ENCODE measurements at regions not wholly inside any gene's neighbourhood (a gene's known extent, or its start where the extent isn't known, plus 50 kb on each side); places are given as distances from the start of the nearest gene placed in this dataset.

DNA sequence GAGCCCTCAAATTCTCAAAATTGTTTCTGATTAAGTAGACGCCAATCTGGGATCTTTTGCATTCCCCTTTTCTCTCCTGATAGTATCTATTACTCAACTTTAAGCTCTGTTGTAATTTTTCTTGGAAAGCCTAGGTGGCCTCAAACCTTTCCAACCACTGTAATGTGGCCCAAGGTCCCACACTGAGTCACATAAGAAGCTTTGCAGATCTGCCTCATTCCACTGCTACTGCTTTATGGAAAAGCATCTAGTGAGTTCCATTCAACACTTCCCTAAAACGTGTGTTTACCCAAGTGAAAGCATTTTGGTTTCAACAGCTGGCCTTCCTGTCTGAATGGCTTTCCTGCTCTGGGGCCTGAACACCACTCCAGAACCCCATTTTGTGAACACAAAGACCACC, 493.6 kb upstream of the SPHKAP start:
- Histone ChIP-seq H3K9ac (ENCODE audit: low read depth in 1 of 2, low read length in 2 of 2) (no peak overlapping the region), H3K36me3 (ENCODE audit: control insufficient read depth in 4 of 4, insufficient read depth in 3 of 4, low read depth in 1 of 4, low read length in 3 of 4) (no peaks in the 10 kb centered on the region), H3K4me1 (ENCODE audit: control insufficient read depth in 4 of 4, insufficient read depth in 4 of 4, low read length in 3 of 4) (no peaks in the 10 kb centered on the region), H3K4me3 (ENCODE audit: low read depth in 1 of 3, low read length in 3 of 3) (no peak overlapping the region), H3K9me3 (ENCODE audit: control insufficient read depth in 4 of 4, low read length in 3 of 4) (no peaks in the 10 kb centered on the region), H3K27ac (ENCODE audit: low read depth in 1 of 2, low read length in 2 of 2) (no peak overlapping the region), H3K27me3 (ENCODE audit: control insufficient read depth in 4 of 4, insufficient read depth in 4 of 4, low read length in 3 of 4) (no peaks in the 10 kb centered on the region)
- no peak for DNase-seq (ENCODE audit: low spot score)
- TF ChIP-seq YY1 (IDR thresholded peaks at IDR 0.05) (no peak), FOXA1 (IDR thresholded peaks at IDR 0.05) (no peak), JUND (IDR thresholded peaks at IDR 0.05) (peak in 1 of 2 donors; percentile 22), SP1 (IDR thresholded peaks at IDR 0.05) (no peak), FOXA2 (IDR thresholded peaks at IDR 0.05) (no peak), RAD21 (IDR thresholded peaks at IDR 0.05) (peak in 1 of 2 donors; percentile 4), RXRA (IDR thresholded peaks at IDR 0.05) (no peak)
- TF ChIP-seq, protein P1, sequence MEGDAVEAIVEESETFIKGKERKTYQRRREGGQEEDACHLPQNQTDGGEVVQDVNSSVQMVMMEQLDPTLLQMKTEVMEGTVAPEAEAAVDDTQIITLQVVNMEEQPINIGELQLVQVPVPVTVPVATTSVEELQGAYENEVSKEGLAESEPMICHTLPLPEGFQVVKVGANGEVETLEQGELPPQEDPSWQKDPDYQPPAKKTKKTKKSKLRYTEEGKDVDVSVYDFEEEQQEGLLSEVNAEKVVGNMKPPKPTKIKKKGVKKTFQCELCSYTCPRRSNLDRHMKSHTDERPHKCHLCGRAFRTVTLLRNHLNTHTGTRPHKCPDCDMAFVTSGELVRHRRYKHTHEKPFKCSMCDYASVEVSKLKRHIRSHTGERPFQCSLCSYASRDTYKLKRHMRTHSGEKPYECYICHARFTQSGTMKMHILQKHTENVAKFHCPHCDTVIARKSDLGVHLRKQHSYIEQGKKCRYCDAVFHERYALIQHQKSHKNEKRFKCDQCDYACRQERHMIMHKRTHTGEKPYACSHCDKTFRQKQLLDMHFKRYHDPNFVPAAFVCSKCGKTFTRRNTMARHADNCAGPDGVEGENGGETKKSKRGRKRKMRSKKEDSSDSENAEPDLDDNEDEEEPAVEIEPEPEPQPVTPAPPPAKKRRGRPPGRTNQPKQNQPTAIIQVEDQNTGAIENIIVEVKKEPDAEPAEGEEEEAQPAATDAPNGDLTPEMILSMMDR (IDR thresholded peaks at IDR 0.05; ENCODE audit: low read depth, low read length, missing input control) = no peak
- WGBS = 52% methylated on average over 2 of the region's 2 CpGs

DNA sequence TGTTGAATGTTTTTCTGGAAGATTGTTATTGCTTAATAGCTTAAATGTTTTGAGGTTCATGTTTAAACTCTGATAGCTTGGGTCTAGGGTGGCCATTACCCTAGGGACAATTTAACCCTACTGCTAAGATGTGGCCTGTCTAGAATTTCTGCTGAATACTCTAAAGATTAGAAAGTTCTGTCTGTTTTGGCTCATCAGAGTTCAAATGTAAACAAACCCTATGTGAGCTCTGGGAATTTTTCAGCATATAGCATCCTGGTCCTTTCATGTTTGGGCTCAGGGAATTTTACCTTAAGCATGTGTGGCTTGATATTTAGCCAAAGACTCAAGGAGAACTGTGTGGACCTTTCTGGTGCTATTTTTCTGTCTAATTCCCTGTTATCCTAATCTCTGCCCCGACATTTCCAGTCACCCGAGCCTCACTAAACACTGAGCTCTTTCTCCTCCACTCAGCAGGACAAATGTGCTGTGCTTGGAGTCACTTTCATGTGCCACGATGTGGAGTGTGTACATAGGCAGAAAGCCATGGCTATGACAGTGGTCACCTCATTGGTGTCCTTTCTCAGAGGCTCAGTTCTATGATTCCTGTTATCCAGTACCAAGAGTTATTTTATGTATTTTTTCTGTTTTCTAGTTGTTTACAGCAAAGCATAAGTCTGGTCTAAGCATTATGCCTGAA, 492.5 kb upstream of the SPHKAP start:
- TF ChIP-seq HNF4A (conservative IDR thresholded peaks at IDR 0.05) = no peak
- no peak for TF ChIP-seq FOXA2 (IDR thresholded peaks at IDR 0.05)
- no peak for TF ChIP-seq RXRA (IDR thresholded peaks at IDR 0.05)
- TF ChIP-seq EGR1 (IDR thresholded peaks at IDR 0.05; ENCODE audit: low read depth in 2 of 2) = no peak
- TF ChIP-seq GABPA (IDR thresholded peaks at IDR 0.05 in 1 of 2, conservative IDR thresholded peaks at IDR 0.05 in 1 of 2) = no peak
- TF ChIP-seq, protein P2, sequence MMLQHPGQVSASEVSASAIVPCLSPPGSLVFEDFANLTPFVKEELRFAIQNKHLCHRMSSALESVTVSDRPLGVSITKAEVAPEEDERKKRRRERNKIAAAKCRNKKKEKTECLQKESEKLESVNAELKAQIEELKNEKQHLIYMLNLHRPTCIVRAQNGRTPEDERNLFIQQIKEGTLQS (IDR thresholded peaks at IDR 0.05) = no peak
- no peak for TF ChIP-seq FOXA1 (IDR thresholded peaks at IDR 0.05)
- TF ChIP-seq, protein P3, sequence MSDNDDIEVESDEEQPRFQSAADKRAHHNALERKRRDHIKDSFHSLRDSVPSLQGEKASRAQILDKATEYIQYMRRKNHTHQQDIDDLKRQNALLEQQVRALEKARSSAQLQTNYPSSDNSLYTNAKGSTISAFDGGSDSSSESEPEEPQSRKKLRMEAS (IDR thresholded peaks at IDR 0.05) = no peak
- TF ChIP-seq, protein P4, sequence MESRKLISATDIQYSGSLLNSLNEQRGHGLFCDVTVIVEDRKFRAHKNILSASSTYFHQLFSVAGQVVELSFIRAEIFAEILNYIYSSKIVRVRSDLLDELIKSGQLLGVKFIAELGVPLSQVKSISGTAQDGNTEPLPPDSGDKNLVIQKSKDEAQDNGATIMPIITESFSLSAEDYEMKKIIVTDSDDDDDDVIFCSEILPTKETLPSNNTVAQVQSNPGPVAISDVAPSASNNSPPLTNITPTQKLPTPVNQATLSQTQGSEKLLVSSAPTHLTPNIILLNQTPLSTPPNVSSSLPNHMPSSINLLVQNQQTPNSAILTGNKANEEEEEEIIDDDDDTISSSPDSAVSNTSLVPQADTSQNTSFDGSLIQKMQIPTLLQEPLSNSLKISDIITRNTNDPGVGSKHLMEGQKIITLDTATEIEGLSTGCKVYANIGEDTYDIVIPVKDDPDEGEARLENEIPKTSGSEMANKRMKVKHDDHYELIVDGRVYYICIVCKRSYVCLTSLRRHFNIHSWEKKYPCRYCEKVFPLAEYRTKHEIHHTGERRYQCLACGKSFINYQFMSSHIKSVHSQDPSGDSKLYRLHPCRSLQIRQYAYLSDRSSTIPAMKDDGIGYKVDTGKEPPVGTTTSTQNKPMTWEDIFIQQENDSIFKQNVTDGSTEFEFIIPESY (IDR thresholded peaks at IDR 0.05) = no peak
- TF ChIP-seq, protein P1 (IDR thresholded peaks at IDR 0.05; ENCODE audit: low read depth, low read length, missing input control) = no peak
- no peak for TF ChIP-seq NR2F2 (IDR thresholded peaks at IDR 0.05)
- no peak for TF ChIP-seq JUND (IDR thresholded peaks at IDR 0.05)
- TF ChIP-seq, protein P5, sequence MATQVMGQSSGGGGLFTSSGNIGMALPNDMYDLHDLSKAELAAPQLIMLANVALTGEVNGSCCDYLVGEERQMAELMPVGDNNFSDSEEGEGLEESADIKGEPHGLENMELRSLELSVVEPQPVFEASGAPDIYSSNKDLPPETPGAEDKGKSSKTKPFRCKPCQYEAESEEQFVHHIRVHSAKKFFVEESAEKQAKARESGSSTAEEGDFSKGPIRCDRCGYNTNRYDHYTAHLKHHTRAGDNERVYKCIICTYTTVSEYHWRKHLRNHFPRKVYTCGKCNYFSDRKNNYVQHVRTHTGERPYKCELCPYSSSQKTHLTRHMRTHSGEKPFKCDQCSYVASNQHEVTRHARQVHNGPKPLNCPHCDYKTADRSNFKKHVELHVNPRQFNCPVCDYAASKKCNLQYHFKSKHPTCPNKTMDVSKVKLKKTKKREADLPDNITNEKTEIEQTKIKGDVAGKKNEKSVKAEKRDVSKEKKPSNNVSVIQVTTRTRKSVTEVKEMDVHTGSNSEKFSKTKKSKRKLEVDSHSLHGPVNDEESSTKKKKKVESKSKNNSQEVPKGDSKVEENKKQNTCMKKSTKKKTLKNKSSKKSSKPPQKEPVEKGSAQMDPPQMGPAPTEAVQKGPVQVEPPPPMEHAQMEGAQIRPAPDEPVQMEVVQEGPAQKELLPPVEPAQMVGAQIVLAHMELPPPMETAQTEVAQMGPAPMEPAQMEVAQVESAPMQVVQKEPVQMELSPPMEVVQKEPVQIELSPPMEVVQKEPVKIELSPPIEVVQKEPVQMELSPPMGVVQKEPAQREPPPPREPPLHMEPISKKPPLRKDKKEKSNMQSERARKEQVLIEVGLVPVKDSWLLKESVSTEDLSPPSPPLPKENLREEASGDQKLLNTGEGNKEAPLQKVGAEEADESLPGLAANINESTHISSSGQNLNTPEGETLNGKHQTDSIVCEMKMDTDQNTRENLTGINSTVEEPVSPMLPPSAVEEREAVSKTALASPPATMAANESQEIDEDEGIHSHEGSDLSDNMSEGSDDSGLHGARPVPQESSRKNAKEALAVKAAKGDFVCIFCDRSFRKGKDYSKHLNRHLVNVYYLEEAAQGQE (IDR thresholded peaks at IDR 0.05) = no peak
- TF ChIP-seq SP1 (IDR thresholded peaks at IDR 0.05) = no peak
- TF ChIP-seq RAD21 (IDR thresholded peaks at IDR 0.05) = no peak
- no peak for TF ChIP-seq HNF4G (IDR thresholded peaks at IDR 0.05)
- no peak for TF ChIP-seq YY1 (IDR thresholded peaks at IDR 0.05)
- TF ChIP-seq TAF1 (conservative IDR thresholded peaks at IDR 0.05) = no peak
- 53% methylated on average over 3 of the region's 3 CpGs for WGBS
- no peaks in the 10 kb centered on the region for H3K27me3 ChIP-seq (ENCODE audit: control insufficient read depth in 4 of 4, insufficient read depth in 4 of 4, low read length in 3 of 4)
- no peak overlapping the region for H3K4me3 ChIP-seq (ENCODE audit: low read depth in 1 of 3, low read length in 3 of 3)
- no peak for DNase-seq (ENCODE audit: low spot score)
- no peak overlapping the region for H3K9ac ChIP-seq (ENCODE audit: low read depth in 1 of 2, low read length in 2 of 2)
- H3K36me3 ChIP-seq (ENCODE audit: control insufficient read depth in 4 of 4, insufficient read depth in 3 of 4, low read depth in 1 of 4, low read length in 3 of 4) = no peaks in the 10 kb centered on the region
- H3K4me1 ChIP-seq (ENCODE audit: control insufficient read depth in 4 of 4, insufficient read depth in 4 of 4, low read length in 3 of 4) = no peaks in the 10 kb centered on the region
- H3K27ac ChIP-seq (ENCODE audit: low read depth in 1 of 2, low read length in 2 of 2) = no peak overlapping the region
- no peaks in the 10 kb centered on the region for H3K9me3 ChIP-seq (ENCODE audit: control insufficient read depth in 4 of 4, low read length in 3 of 4)

All from liver (tissue), 8 donors.